HepG2 (cell line): ENCODE measurements at regions not wholly inside any gene's neighbourhood (a gene's known extent, or its start where the extent isn't known, plus 50 kb on each side); places are given as distances from the start of the nearest gene placed in this dataset.

Experiments used
- ARNTL ChIP-seq: sonication (generic); formaldehyde crosslinking; IDR thresholded peaks from 2 replicates; pipeline ENCODE4 v1.4.0; 2020; ENCODE audit warnings: mild to moderate bottlenecking, missing genetic modification reagents
- ATAD3A ChIP-seq: sonication (generic); formaldehyde crosslinking; IDR thresholded peaks from 2 replicates; pipeline ENCODE4 v1.4.0; 2020; ENCODE audit warnings: missing genetic modification reagents
- BRD4 ChIP-seq: sonication (generic); formaldehyde crosslinking; IDR thresholded peaks from 2 replicates; pipeline ENCODE4 v1.4.0; 2020; ENCODE audit warnings: missing genetic modification reagents
- EHMT2 ChIP-seq: fragments of 200-600 bp; sonication (generic); IDR thresholded peaks from 2 replicates; pipeline ENCODE4 v1.7.0; 2017; ENCODE audit warnings: antibody characterized with exemption, low read depth, low read length, borderline replicate concordance
- FOSL1 ChIP-seq: sonication (generic); formaldehyde crosslinking; IDR thresholded peaks from 2 replicates; pipeline ENCODE4 v1.9.0; 2021; ENCODE audit warnings: missing genetic modification reagents, borderline replicate concordance
- GLI4 ChIP-seq: sonication (generic); formaldehyde crosslinking; IDR thresholded peaks from 2 replicates; pipeline ENCODE4 v1.5.1; 2020; ENCODE audit warnings: missing genetic modification reagents, mild to moderate bottlenecking, moderate library complexity, borderline replicate concordance
- HNRNPLL ChIP-seq: fragments of 200-400 bp; formaldehyde crosslinking; IDR thresholded peaks from 2 replicates; pipeline ENCODE4 v1.6.1; 2017; ENCODE audit warnings: mild to moderate bottlenecking, low read depth, low read length; ENCODE audit not compliant: poor library complexity, severe bottlenecking
- KLF6 ChIP-seq: IDR thresholded peaks from 2 replicates; pipeline ENCODE4 v1.8.0; 2016; ENCODE audit warnings: missing biosample characterization, missing genetic modification reagents
- POGZ ChIP-seq: sonication (generic); formaldehyde crosslinking; IDR thresholded peaks from 2 replicates; pipeline ENCODE4 v1.4.0; 2020; ENCODE audit warnings: mild to moderate bottlenecking, missing genetic modification reagents
- SAFB2 ChIP-seq: sonication (generic); formaldehyde crosslinking; IDR thresholded peaks from 2 replicates; pipeline ENCODE4 v1.5.1; 2020; ENCODE audit warnings: missing genetic modification reagents, low read depth, mild to moderate bottlenecking, borderline replicate concordance
- SAP130 ChIP-seq: IDR thresholded peaks from 2 replicates; pipeline ENCODE4 v1.6.1; 2016; ENCODE audit warnings: low read depth
- SMARCE1 ChIP-seq: fragments of 450-650 bp; IDR thresholded peaks from 2 replicates; pipeline ENCODE4 v1.6.1; 2017; ENCODE audit warnings: borderline replicate concordance
- SP1 ChIP-seq, 2 experiments: fragments of 450-650 bp in 1 of 2; sonication (generic) in 1 of 2; formaldehyde crosslinking in 1 of 2; IDR thresholded peaks; 2 replicates each; pipeline versions ENCODE4 v1.4.0 to v1.6.1; 2016 to 2020; ENCODE audit warnings: missing genetic modification reagents in 1 of 2
- SRY ChIP-seq: sonication (generic); formaldehyde crosslinking; IDR thresholded peaks from 2 replicates; pipeline ENCODE4 v1.8.0; 2022; ENCODE audit warnings: mild to moderate bottlenecking, missing genetic modification reagents
- ZFP82 ChIP-seq: sonication (generic); formaldehyde crosslinking; IDR thresholded peaks from 2 replicates; pipeline ENCODE4 v1.5.1; 2020; ENCODE audit warnings: mild to moderate bottlenecking, missing genetic modification reagents, borderline replicate concordance
- ZMYM4 ChIP-seq: sonication (generic); formaldehyde crosslinking; IDR thresholded peaks from 2 replicates; pipeline ENCODE4 v1.8.1; 2023; ENCODE audit warnings: mild to moderate bottlenecking, missing genetic modification reagents
- ZNF12 ChIP-seq: sonication (generic); formaldehyde crosslinking; IDR thresholded peaks from 2 replicates; pipeline ENCODE4 v1.5.0; 2020; ENCODE audit warnings: missing genetic modification reagents
- ZNF121 ChIP-seq: sonication (generic); formaldehyde crosslinking; IDR thresholded peaks from 2 replicates; pipeline ENCODE4 v1.5.0; 2020; ENCODE audit warnings: mild to moderate bottlenecking, missing genetic modification reagents
- ZNF530 ChIP-seq: sonication (generic); formaldehyde crosslinking; IDR thresholded peaks from 2 replicates; pipeline ENCODE4 v1.5.0; 2020; ENCODE audit warnings: low read depth, mild to moderate bottlenecking, missing genetic modification reagents
- ZSCAN30 ChIP-seq: sonication (generic); formaldehyde crosslinking; IDR thresholded peaks from 2 replicates; pipeline ENCODE4 v1.5.0; 2020; ENCODE audit warnings: mild to moderate bottlenecking, missing genetic modification reagents
- TF ChIP-seq, protein P1 (sequence below): sonication (generic); formaldehyde crosslinking; conservative IDR thresholded peaks from 2 replicates; pipeline ENCODE4 v1.4.0; 2020; ENCODE audit warnings: missing genetic modification reagents
- TF ChIP-seq, protein P2 (sequence below): IDR thresholded peaks from 2 replicates; pipeline ENCODE4 v1.6.1; 2016; ENCODE audit warnings: mild to moderate bottlenecking
- TF ChIP-seq, protein P3 (sequence below): sonication (generic); formaldehyde crosslinking; IDR thresholded peaks from 2 replicates; pipeline ENCODE4 v1.4.0; 2020; ENCODE audit warnings: missing genetic modification reagents, borderline replicate concordance
- TF ChIP-seq, protein P4 (sequence below): sonication (generic); formaldehyde crosslinking; IDR thresholded peaks from 2 replicates; pipeline ENCODE4 v1.5.0; 2020; ENCODE audit warnings: missing genetic modification reagents

GRCh38 chr17:72518753-72519597, 398.2 kb downstream of the SOX9 start (continued):
- TF ChIP-seq, protein P1, sequence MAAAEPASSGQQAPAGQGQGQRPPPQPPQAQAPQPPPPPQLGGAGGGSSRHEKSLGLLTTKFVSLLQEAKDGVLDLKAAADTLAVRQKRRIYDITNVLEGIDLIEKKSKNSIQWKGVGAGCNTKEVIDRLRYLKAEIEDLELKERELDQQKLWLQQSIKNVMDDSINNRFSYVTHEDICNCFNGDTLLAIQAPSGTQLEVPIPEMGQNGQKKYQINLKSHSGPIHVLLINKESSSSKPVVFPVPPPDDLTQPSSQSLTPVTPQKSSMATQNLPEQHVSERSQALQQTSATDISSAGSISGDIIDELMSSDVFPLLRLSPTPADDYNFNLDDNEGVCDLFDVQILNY (CRISPR knock-in tag), result no peak
- no peak for TF ChIP-seq ZNF530 (CRISPR knock-in tag)
- peak; percentile 26 for TF ChIP-seq HNRNPLL
- TF ChIP-seq ZNF121 (CRISPR knock-in tag), result no peak; the same call in 1 of the 2 replicates
- peak; percentile 87 for TF ChIP-seq ARNTL (CRISPR knock-in tag)
- no peak for TF ChIP-seq ATAD3A (CRISPR knock-in tag)
- TF ChIP-seq, protein P2, sequence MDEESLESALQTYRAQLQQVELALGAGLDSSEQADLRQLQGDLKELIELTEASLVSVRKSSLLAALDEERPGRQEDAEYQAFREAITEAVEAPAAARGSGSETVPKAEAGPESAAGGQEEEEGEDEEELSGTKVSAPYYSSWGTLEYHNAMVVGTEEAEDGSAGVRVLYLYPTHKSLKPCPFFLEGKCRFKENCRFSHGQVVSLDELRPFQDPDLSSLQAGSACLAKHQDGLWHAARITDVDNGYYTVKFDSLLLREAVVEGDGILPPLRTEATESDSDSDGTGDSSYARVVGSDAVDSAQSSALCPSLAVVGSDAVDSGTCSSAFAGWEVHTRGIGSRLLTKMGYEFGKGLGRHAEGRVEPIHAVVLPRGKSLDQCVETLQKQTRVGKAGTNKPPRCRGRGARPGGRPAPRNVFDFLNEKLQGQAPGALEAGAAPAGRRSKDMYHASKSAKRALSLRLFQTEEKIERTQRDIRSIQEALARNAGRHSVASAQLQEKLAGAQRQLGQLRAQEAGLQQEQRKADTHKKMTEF (CRISPR knock-in tag), result peak; percentile 77
- TF ChIP-seq BRD4, result peak; percentile 69; the same call in 1 of the 2 replicates
- no peak for TF ChIP-seq SRY (CRISPR knock-in tag)
- TF ChIP-seq ZFP82 (CRISPR knock-in tag), result 0 out of 2 replicates have a peak, but pooled peaks have one; percentile 51
- no peak for TF ChIP-seq POGZ (CRISPR knock-in tag)
- TF ChIP-seq SP1 (IDR thresholded peaks at IDR 0.05), result no peak
- TF ChIP-seq SP1 (CRISPR knock-in tag; IDR thresholded peaks at IDR 0.05), result no peak
- TF ChIP-seq, protein P3, sequence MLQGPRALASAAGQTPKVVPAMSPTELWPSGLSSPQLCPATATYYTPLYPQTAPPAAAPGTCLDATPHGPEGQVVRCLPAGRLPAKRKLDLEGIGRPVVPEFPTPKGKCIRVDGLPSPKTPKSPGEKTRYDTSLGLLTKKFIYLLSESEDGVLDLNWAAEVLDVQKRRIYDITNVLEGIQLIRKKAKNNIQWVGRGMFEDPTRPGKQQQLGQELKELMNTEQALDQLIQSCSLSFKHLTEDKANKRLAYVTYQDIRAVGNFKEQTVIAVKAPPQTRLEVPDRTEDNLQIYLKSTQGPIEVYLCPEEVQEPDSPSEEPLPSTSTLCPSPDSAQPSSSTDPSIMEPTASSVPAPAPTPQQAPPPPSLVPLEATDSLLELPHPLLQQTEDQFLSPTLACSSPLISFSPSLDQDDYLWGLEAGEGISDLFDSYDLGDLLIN (CRISPR knock-in tag), result 0 out of 2 replicates have a peak, but pooled peaks have one; percentile 33
- TF ChIP-seq SAP130 (CRISPR knock-in tag), result peak; percentile 83
- TF ChIP-seq, protein P4, sequence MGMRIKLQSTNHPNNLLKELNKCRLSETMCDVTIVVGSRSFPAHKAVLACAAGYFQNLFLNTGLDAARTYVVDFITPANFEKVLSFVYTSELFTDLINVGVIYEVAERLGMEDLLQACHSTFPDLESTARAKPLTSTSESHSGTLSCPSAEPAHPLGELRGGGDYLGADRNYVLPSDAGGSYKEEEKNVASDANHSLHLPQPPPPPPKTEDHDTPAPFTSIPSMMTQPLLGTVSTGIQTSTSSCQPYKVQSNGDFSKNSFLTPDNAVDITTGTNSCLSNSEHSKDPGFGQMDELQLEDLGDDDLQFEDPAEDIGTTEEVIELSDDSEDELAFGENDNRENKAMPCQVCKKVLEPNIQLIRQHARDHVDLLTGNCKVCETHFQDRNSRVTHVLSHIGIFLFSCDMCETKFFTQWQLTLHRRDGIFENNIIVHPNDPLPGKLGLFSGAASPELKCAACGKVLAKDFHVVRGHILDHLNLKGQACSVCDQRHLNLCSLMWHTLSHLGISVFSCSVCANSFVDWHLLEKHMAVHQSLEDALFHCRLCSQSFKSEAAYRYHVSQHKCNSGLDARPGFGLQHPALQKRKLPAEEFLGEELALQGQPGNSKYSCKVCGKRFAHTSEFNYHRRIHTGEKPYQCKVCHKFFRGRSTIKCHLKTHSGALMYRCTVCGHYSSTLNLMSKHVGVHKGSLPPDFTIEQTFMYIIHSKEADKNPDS (CRISPR knock-in tag), result peak; percentile 91
- TF ChIP-seq GLI4 (CRISPR knock-in tag), result no peak
- TF ChIP-seq KLF6 (CRISPR knock-in tag), result no peak; the same call in 1 of the 2 replicates
- TF ChIP-seq ZMYM4 (CRISPR knock-in tag), result peak; percentile 81
- TF ChIP-seq SMARCE1, result no peak
- TF ChIP-seq FOSL1, result no peak; the same call in 1 of the 2 replicates
- no peak for TF ChIP-seq EHMT2
- no peak; the same call in 1 of the 2 replicates for TF ChIP-seq SAFB2 (CRISPR knock-in tag)
- no peak for TF ChIP-seq ZSCAN30 (CRISPR knock-in tag)
- peak; percentile 80 for TF ChIP-seq ZNF12 (CRISPR knock-in tag)
